ENCODE measurements at regions not wholly inside any gene's neighbourhood (a gene's known extent, or its start where the extent isn't known, plus 50 kb on each side); places are given as distances from the start of the nearest gene placed in this dataset.

- WGBS (ENCODE audit: low lambda C conversion rate): 94% methylated on average over 13 of the region's 25 CpGs
- POLR2A ChIA-PET: interaction anchor here (1.7 kb wide), 1 partner anchor 31 kb away, joined by 4 read pairs; no protein-coding TSS in a partner anchor
- peaks cover 53 to 81% of the 10 kb centered on the region in 2 experiments for H3K36me3 ChIP-seq (replicated peaks in 1 of 2; ENCODE audit: control insufficient read depth in 1 of 2, insufficient read depth in 2 of 2, low read length in 2 of 2)
Observed at GRCh38 chr17:77482375-77483127, 341.8 kb downstream of the SEC14L1 start.

GRCh38 chr17:77483128-77483598 is 342.4 kb downstream of the SEC14L1 start:
- no peak overlapping the region for H3K4me2 ChIP-seq (ENCODE audit: low read depth, low read length)
- no TSS peak for BruUV-seq (replicated peaks)
- FAIRE-seq (no peak), ATAC-seq (no peak), DNase-seq (ENCODE audit: low spot score) (no peak)
- H4K20me1 ChIP-seq (ENCODE audit: insufficient read depth, low read length): peaks cover 77% of the 10 kb centered on the region
- ChIA-PET CTCF (ENCODE audit: low intra/inter-chr PET ratio, low total read pairs) (no interaction called here), POLR2A (interaction anchor here (1.7 kb wide), 1 partner anchor 32 kb away, joined by 4 read pairs; no protein-coding TSS in a partner anchor)
- intact Hi-C loops (cut with micrococcal nuclease; ENCODE audit: unreplicated experiment) (no loop called here), in situ Hi-C loops (cut with HindIII; ENCODE audit: extremely low pct_ligation_motif_present, low pct_unique_long_range_greater_than_20kb) (no loop called here)
- no peak overlapping the region for H2AFZ ChIP-seq (ENCODE audit: low read length)
- H3K79me2 ChIP-seq (ENCODE audit: insufficient read depth, low read length): peaks cover 55% of the 10 kb centered on the region
- no peaks in the 10 kb centered on the region for H3K4me1 ChIP-seq (ENCODE audit: insufficient read depth, low read length)
- no peak overlapping the region for H3K4me3 ChIP-seq (replicated peaks in 1 of 3; ENCODE audit: insufficient read depth in 1 of 3, low read depth in 2 of 3, low read length in 3 of 3)
- no peak overlapping the region for H3K9ac ChIP-seq (ENCODE audit: insufficient read depth, low read depth, low read length)
- H3K27me3 ChIP-seq (ENCODE audit: control insufficient read depth in 1 of 2, insufficient read depth in 2 of 2, low read length in 2 of 2): no peaks in the 10 kb centered on the region
- H3K36me3 ChIP-seq (replicated peaks in 1 of 2; ENCODE audit: control insufficient read depth in 1 of 2, insufficient read depth in 2 of 2, low read length in 2 of 2): peaks cover 58 to 83% of the 10 kb centered on the region in 2 experiments
- no peak overlapping the region for H3K27ac ChIP-seq (ENCODE audit: extremely low read length, insufficient read depth, low read length)
- no peak for TF ChIP-seq IKZF1 (IDR thresholded peaks at IDR 0.05)
- peak; percentile 80 for TF ChIP-seq AGO2 (optimal IDR thresholded peaks at IDR 0.05; ENCODE audit: low read depth, low read length)
- no peak for TF ChIP-seq ZNF589 (CRISPR knock-in tag; conservative IDR thresholded peaks at IDR 0.05)
- peak; percentile 89 for TF ChIP-seq RBM22 (optimal IDR thresholded peaks at IDR 0.05; ENCODE audit: low read length)
- WGBS (ENCODE audit: low lambda C conversion rate): 98% methylated on average over 9 of the region's 12 CpGs
- H3K9me3 ChIP-seq (ENCODE audit: low read length): no peaks in the 10 kb centered on the region

More at GRCh38 chr17:77482375-77483127, 341.8 kb downstream of the SEC14L1 start:
- intact Hi-C loops (cut with micrococcal nuclease; ENCODE audit: unreplicated experiment): no loop called here
- no peak overlapping the region for H3K4me3 ChIP-seq (replicated peaks in 1 of 3; ENCODE audit: insufficient read depth in 1 of 3, low read depth in 2 of 3, low read length in 3 of 3)
- CTCF ChIA-PET (ENCODE audit: low intra/inter-chr PET ratio, low total read pairs): no interaction called here
- TF ChIP-seq HMGA1 (CRISPR knock-in tag; conservative IDR thresholded peaks at IDR 0.05) (no peak), ZMYM3 (CRISPR knock-in tag; IDR thresholded peaks at IDR 0.05) (peak; percentile 34; the same call in 1 of the 2 replicates), TBL1XR1 (IDR thresholded peaks at IDR 0.05; ENCODE audit: borderline replicate concordance, low read length, partially characterized antibody) (no peak), AGO2 (optimal IDR thresholded peaks at IDR 0.05; ENCODE audit: low read depth, low read length) (peak; percentile 60), ZNF629 (CRISPR knock-in tag; conservative IDR thresholded peaks at IDR 0.05) (peak; percentile 85)
- no peaks in the 10 kb centered on the region for H3K9me3 ChIP-seq (ENCODE audit: low read length)
- ATAC-seq: no peak; the same call in 2 of the 3 replicates
- in situ Hi-C loops (cut with HindIII; ENCODE audit: extremely low pct_ligation_motif_present, low pct_unique_long_range_greater_than_20kb): no loop called here
- H3K4me2 ChIP-seq (ENCODE audit: low read depth, low read length): no peak overlapping the region
- H3K9ac ChIP-seq (ENCODE audit: insufficient read depth, low read depth, low read length): no peak overlapping the region
- BruUV-seq (replicated peaks): no TSS peak
- FAIRE-seq: no peak
- H4K20me1 ChIP-seq (ENCODE audit: insufficient read depth, low read length): peaks cover 83% of the 10 kb centered on the region
- no peaks in the 10 kb centered on the region for H3K27me3 ChIP-seq (ENCODE audit: control insufficient read depth in 1 of 2, insufficient read depth in 2 of 2, low read length in 2 of 2)
- H3K4me1 ChIP-seq (ENCODE audit: insufficient read depth, low read length): 0 out of 2 replicates have a peak, but pooled peaks cover 4% of the 10 kb centered on the region
- H3K79me2 ChIP-seq (ENCODE audit: insufficient read depth, low read length): peaks cover 61% of the 10 kb centered on the region
- H3K27ac ChIP-seq (ENCODE audit: extremely low read length, insufficient read depth, low read length): no peak overlapping the region
- DNase-seq (ENCODE audit: low spot score): no peak
- no peak overlapping the region for H2AFZ ChIP-seq (ENCODE audit: low read length)

Data from HepG2 (cell line).